ENCODE measurements at regions not wholly inside any gene's neighbourhood (a gene's known extent, or its start where the extent isn't known, plus 50 kb on each side); places are given as distances from the start of the nearest gene placed in this dataset.
"Not testable (repeated sequence)": the region's sequence is repeated elsewhere in the genome, so short reads cannot be mapped to it uniquely, and the experiment has no call there.

GRCh38 chr6:86412057-86412456 lies 525.3 kb upstream of the HTR1E start:
- intact Hi-C loops (cut with micrococcal nuclease): no loop called here
- H3K4me3 ChIP-seq (ENCODE audit: low read length in 2 of 2): no peak overlapping the region
- H3K27me3 Mint-ChIP-seq: peaks cover 0 to 2% of the 10 kb centered on the region in 2 donors
- CTCF ChIA-PET (ENCODE audit: partially characterized antibody): no interaction called here
- DNase-seq: no peak
- H3K36me3 ChIP-seq (ENCODE audit: insufficient read depth, low read length): no peaks in the 10 kb centered on the region
- peaks cover 0 to 6% (median 1%) of the 10 kb centered on the region in 8 donors for H3K9me3 Mint-ChIP-seq
- no peak overlapping the region for H3K27ac ChIP-seq (ENCODE audit: low read depth, low read length)
- no peak overlapping the region for H3K4me3 Mint-ChIP-seq
- H3K36me3 Mint-ChIP-seq: no peaks in the 10 kb centered on the region
- H3K27me3 ChIP-seq (ENCODE audit: insufficient read depth, low read length): no peaks in the 10 kb centered on the region
- H3K4me1 ChIP-seq (ENCODE audit: insufficient read depth, low read length): no peaks in the 10 kb centered on the region
- H3K9me3 ChIP-seq (ENCODE audit: control insufficient read depth in 1 of 2, low read length in 2 of 2): no peaks in the 10 kb centered on the region
- POLR2A ChIA-PET (ENCODE audit: partially characterized antibody): no interaction called here
- no peaks in the 10 kb centered on the region for H3K4me1 Mint-ChIP-seq
- no peak overlapping the region for H3K27ac Mint-ChIP-seq

GRCh38 chr6:86407128-86407527 lies 530.2 kb upstream of the HTR1E start:
- Histone ChIP-seq H3K9me3 (ENCODE audit: control insufficient read depth in 1 of 2, low read length in 2 of 2) (no peaks in the 10 kb centered on the region), H3K36me3 (ENCODE audit: insufficient read depth, low read length) (no peaks in the 10 kb centered on the region), H3K27ac (ENCODE audit: low read depth, low read length) (no peak overlapping the region), H3K4me1 (ENCODE audit: insufficient read depth, low read length) (no peaks in the 10 kb centered on the region), H3K4me3 (ENCODE audit: low read length in 2 of 2) (no peak overlapping the region), H3K27me3 (ENCODE audit: insufficient read depth, low read length) (no peaks in the 10 kb centered on the region)
- Mint-ChIP-seq H3K27me3 (peaks cover 0 to 2% of the 10 kb centered on the region in 2 donors), H3K36me3 (no peaks in the 10 kb centered on the region), H3K9me3 (peaks cover 0 to 8% (median 3%) of the 10 kb centered on the region in 8 donors), H3K4me3 (no peak overlapping the region), H3K4me1 (no peaks in the 10 kb centered on the region), H3K27ac (no peak overlapping the region)
- ChIA-PET CTCF (ENCODE audit: partially characterized antibody) (no interaction called here), POLR2A (ENCODE audit: partially characterized antibody) (no interaction called here)
- no peak for DNase-seq
- intact Hi-C loops (cut with micrococcal nuclease): no loop called here

DNA sequence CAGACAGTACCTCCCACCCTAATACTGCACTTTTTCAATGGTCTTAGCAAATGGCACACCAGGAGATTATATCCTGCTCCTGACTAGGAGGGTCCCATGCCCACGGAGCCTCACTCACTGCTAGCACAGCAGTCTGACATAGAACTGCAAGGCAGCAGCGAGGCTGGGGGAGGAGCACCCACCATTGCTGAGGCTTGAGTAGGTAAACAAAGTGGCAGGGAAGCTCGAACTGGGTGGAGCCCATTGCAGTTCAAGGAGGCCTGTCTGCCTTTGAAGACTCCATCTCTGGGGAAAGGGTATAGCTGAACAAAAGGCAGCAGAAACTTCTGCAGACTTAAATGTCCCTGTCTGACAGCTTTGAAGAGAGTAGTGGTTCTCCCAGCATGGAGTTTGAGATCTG lies 544.5 kb upstream of the HTR1E start:
- H3K9me3 Mint-ChIP-seq; CTCF ChIA-PET (ENCODE audit: partially characterized antibody); H3K4me1 ChIP-seq (ENCODE audit: insufficient read depth, low read length); H3K27me3 ChIP-seq (ENCODE audit: insufficient read depth, low read length); H3K4me1 Mint-ChIP-seq; H3K27me3 Mint-ChIP-seq; H3K36me3 Mint-ChIP-seq; H3K4me3 ChIP-seq (ENCODE audit: low read length in 2 of 2); POLR2A ChIA-PET (ENCODE audit: partially characterized antibody); H3K4me3 Mint-ChIP-seq; DNase-seq; H3K27ac Mint-ChIP-seq; H3K36me3 ChIP-seq (ENCODE audit: insufficient read depth, low read length); H3K9me3 ChIP-seq (ENCODE audit: control insufficient read depth in 1 of 2, low read length in 2 of 2); H3K27ac ChIP-seq (ENCODE audit: low read depth, low read length); intact Hi-C loops (cut with micrococcal nuclease): not testable (repeated sequence)

DNA sequence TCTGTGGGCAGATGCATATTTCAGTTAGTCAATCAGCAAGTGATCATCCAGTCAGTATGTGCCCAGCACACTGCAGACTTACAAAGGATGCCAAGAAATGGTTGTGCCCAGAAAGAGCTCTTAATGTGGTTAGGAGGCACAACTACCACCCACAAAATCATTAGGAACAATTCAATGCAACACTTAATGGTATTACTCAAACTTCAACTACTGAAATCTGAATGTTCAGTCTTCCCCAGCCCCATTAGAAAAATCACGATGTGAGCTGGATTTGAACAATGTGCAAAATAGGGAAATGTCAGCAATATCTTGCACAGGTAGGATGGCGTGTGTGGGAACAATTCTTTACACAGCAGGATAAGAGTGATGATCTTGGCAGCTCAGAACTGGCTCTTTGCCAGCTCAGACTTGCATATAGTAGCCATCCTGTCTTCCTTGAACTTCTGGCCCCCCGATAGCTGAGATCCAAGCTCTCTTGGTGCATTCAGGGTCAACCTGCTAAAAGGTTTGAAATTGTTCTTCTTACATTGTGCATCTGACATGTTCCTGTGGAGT lies 556.7 kb upstream of the HTR1E start:
- Mint-ChIP-seq H3K4me1 (no peaks in the 10 kb centered on the region), H3K9me3 (peaks cover 0 to 6% (median 4%) of the 10 kb centered on the region in 8 donors), H3K4me3 (no peak overlapping the region), H3K36me3 (no peaks in the 10 kb centered on the region), H3K27me3 (no peaks in the 10 kb centered on the region), H3K27ac (no peak overlapping the region)
- intact Hi-C loops (cut with micrococcal nuclease): no loop called here
- POLR2A ChIA-PET (ENCODE audit: partially characterized antibody): no interaction called here
- DNase-seq: no peak
- CTCF ChIA-PET (ENCODE audit: partially characterized antibody): no interaction called here
- Histone ChIP-seq H3K27ac (ENCODE audit: low read depth, low read length) (no peak overlapping the region), H3K27me3 (ENCODE audit: insufficient read depth, low read length) (no peaks in the 10 kb centered on the region), H3K4me1 (ENCODE audit: insufficient read depth, low read length) (no peaks in the 10 kb centered on the region), H3K9me3 (ENCODE audit: control insufficient read depth in 1 of 2, low read length in 2 of 2) (no peaks in the 10 kb centered on the region), H3K36me3 (ENCODE audit: insufficient read depth, low read length) (no peaks in the 10 kb centered on the region), H3K4me3 (ENCODE audit: low read length in 2 of 2) (no peak overlapping the region)

DNA sequence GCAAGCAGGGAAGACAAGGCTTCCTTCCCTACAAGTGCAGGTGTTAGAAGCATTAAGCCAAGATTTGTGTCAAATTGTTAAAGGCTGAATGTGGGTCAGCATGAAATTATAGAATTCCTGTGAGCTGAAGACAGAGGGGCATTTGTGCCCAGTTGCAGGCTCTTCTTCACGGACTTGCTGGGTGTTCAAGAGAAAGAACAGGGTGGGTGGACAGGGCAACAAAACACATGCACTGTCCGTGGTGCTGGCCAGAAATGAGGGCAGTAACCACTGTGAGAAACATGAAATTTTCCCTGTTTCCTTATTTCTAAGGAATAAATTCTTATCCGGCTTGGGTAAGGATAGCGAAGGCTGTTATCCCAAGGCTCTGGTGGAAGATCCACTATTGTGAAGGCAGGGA lies 579.5 kb upstream of the HTR1E start:
- H3K27me3 ChIP-seq (ENCODE audit: insufficient read depth, low read length): no peaks in the 10 kb centered on the region
- H3K36me3 ChIP-seq (ENCODE audit: insufficient read depth, low read length): no peaks in the 10 kb centered on the region
- no peaks in the 10 kb centered on the region for H3K4me1 ChIP-seq (ENCODE audit: insufficient read depth, low read length)
- H3K27me3 Mint-ChIP-seq: no peaks in the 10 kb centered on the region
- H3K9me3 Mint-ChIP-seq: peaks cover 0 to 6% (median 0%) of the 10 kb centered on the region in 8 donors
- intact Hi-C loops (cut with micrococcal nuclease): no loop called here
- no peak overlapping the region for H3K27ac Mint-ChIP-seq
- DNase-seq: no peak
- no peaks in the 10 kb centered on the region for H3K36me3 Mint-ChIP-seq
- H3K4me1 Mint-ChIP-seq: no peaks in the 10 kb centered on the region
- no peak overlapping the region for H3K4me3 ChIP-seq (ENCODE audit: low read length in 2 of 2)
- H3K27ac ChIP-seq (ENCODE audit: low read depth, low read length): no peak overlapping the region
- POLR2A ChIA-PET (ENCODE audit: partially characterized antibody): no interaction called here
- no peak overlapping the region for H3K4me3 Mint-ChIP-seq
- no peaks in the 10 kb centered on the region for H3K9me3 ChIP-seq (ENCODE audit: control insufficient read depth in 1 of 2, low read length in 2 of 2)
- CTCF ChIA-PET (ENCODE audit: partially characterized antibody): no interaction called here

DNA sequence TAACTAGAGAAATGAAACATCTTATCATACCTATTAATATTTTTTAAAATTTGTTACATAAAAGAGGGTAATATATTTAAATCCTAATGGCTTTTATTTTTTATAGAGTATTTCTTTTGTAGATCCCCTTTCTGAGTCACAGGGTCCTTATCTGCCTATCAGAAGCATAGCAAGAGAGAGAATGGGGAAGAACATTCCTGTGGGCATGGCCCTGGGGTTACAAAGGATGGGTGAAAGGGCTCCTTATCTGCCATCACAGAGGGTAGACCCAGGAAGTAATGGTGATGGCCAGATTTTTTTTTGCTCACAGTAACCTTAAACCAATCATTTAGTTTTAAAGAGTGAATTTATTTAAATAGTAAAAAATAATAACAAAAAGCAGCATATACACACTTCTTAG lies 582.1 kb upstream of the HTR1E start:
- intact Hi-C loops (cut with micrococcal nuclease): no loop called here
- Mint-ChIP-seq H3K9me3 (peaks cover 0 to 5% (median 0%) of the 10 kb centered on the region in 8 donors), H3K36me3 (no peaks in the 10 kb centered on the region), H3K4me1 (no peaks in the 10 kb centered on the region), H3K27ac (no peak overlapping the region), H3K27me3 (no peaks in the 10 kb centered on the region), H3K4me3 (no peak overlapping the region)
- Histone ChIP-seq H3K27ac (ENCODE audit: low read depth, low read length) (no peak overlapping the region), H3K9me3 (ENCODE audit: control insufficient read depth in 1 of 2, low read length in 2 of 2) (no peaks in the 10 kb centered on the region), H3K4me1 (ENCODE audit: insufficient read depth, low read length) (no peaks in the 10 kb centered on the region), H3K36me3 (ENCODE audit: insufficient read depth, low read length) (no peaks in the 10 kb centered on the region), H3K27me3 (ENCODE audit: insufficient read depth, low read length) (no peaks in the 10 kb centered on the region), H3K4me3 (ENCODE audit: low read length in 2 of 2) (no peak overlapping the region)
- no peak for DNase-seq
- ChIA-PET CTCF (ENCODE audit: partially characterized antibody) (no interaction called here), POLR2A (ENCODE audit: partially characterized antibody) (no interaction called here)

DNA sequence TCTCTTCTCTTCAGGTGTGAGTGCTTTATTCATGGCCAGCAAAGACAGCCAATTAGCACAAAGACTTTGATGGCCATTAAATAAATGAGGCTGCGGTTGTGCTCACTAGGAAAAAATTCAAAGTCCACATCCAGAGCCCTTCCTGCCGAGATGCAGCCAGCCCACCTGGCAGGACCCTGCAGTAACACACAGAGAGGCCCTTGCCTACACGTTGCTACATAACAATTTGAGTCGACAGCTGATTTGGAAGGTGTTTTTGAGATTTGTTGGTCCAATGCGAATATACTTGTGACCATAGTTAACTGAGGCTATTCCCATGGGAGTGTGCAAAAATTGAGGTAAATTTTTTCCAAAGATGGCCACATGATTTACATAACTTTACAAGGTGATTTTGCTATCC lies 605.4 kb upstream of the HTR1E start:
- Histone ChIP-seq H3K4me1 (ENCODE audit: insufficient read depth, low read length) (no peaks in the 10 kb centered on the region), H3K27me3 (ENCODE audit: insufficient read depth, low read length) (no peaks in the 10 kb centered on the region), H3K27ac (ENCODE audit: low read depth, low read length) (no peak overlapping the region), H3K36me3 (ENCODE audit: insufficient read depth, low read length) (no peaks in the 10 kb centered on the region), H3K4me3 (ENCODE audit: low read length in 2 of 2) (no peak overlapping the region), H3K9me3 (ENCODE audit: control insufficient read depth in 1 of 2, low read length in 2 of 2) (no peaks in the 10 kb centered on the region)
- intact Hi-C loops (cut with micrococcal nuclease): no loop called here
- Mint-ChIP-seq H3K27ac (no peak overlapping the region), H3K4me3 (no peak overlapping the region), H3K4me1 (no peaks in the 10 kb centered on the region), H3K9me3 (peaks cover 0 to 8% (median 2%) of the 10 kb centered on the region in 8 donors), H3K27me3 (no peaks in the 10 kb centered on the region), H3K36me3 (no peaks in the 10 kb centered on the region)
- CTCF ChIA-PET (ENCODE audit: partially characterized antibody): no interaction called here
- DNase-seq: no peak
- POLR2A ChIA-PET (ENCODE audit: partially characterized antibody): no interaction called here

GRCh38 chr6:86331265-86331840 lies 606.0 kb upstream of the HTR1E start:
- intact Hi-C loops (cut with micrococcal nuclease): no loop called here
- no peaks in the 10 kb centered on the region for H3K9me3 ChIP-seq (ENCODE audit: control insufficient read depth in 1 of 2, low read length in 2 of 2)
- POLR2A ChIA-PET (ENCODE audit: partially characterized antibody): no interaction called here
- CTCF ChIA-PET (ENCODE audit: partially characterized antibody): no interaction called here
- no peaks in the 10 kb centered on the region for H3K4me1 ChIP-seq (ENCODE audit: insufficient read depth, low read length)
- H3K36me3 Mint-ChIP-seq: no peaks in the 10 kb centered on the region
- no peak overlapping the region for H3K4me3 ChIP-seq (ENCODE audit: low read length in 2 of 2)
- no peak for DNase-seq
- H3K9me3 Mint-ChIP-seq: peaks cover 0 to 8% (median 3%) of the 10 kb centered on the region in 8 donors
- no peak overlapping the region for H3K4me3 Mint-ChIP-seq
- H3K4me1 Mint-ChIP-seq: no peaks in the 10 kb centered on the region
- H3K27ac ChIP-seq (ENCODE audit: low read depth, low read length): no peak overlapping the region
- no peak overlapping the region for H3K27ac Mint-ChIP-seq
- H3K36me3 ChIP-seq (ENCODE audit: insufficient read depth, low read length): no peaks in the 10 kb centered on the region
- H3K27me3 Mint-ChIP-seq: no peaks in the 10 kb centered on the region
- no peaks in the 10 kb centered on the region for H3K27me3 ChIP-seq (ENCODE audit: insufficient read depth, low read length)
